COLO668 (cell line): ENCODE measurements at regions not wholly inside any gene's neighbourhood (a gene's known extent, or its start where the extent isn't known, plus 50 kb on each side); places are given as distances from the start of the nearest gene placed in this dataset.
"Not testable (repeated sequence)": the region's sequence is repeated elsewhere in the genome, so short reads cannot be mapped to it uniquely, and the experiment has no call there.

Experiments
- DNase-seq: peaks from one replicate; lab custom pipeline; 2025; ENCODE audit not compliant: unreplicated experiment; lab: John Stamatoyannopoulos, UW

GRCh38 chr9:24897826-24898225, 352.1 kb upstream of the IZUMO3 start:
- no peak for DNase-seq

GRCh38 chr9:24881361-24881760, 335.7 kb upstream of the IZUMO3 start:
- no peak for DNase-seq

- DNase-seq: no peak
These were observed 333.9 kb upstream of the IZUMO3 start for GRCh38 chr9:24879591-24879990.

GRCh38 chr9:24856601-24857000, 310.9 kb upstream of the IZUMO3 start:
- not testable (repeated sequence) for DNase-seq

- DNase-seq: no peak
These were observed 300.7 kb upstream of the IZUMO3 start for GRCh38 chr9:24846248-24846912.

GRCh38 chr9:24844217-24844616, 298.5 kb upstream of the IZUMO3 start:
- DNase-seq: no peak

- no peak for DNase-seq
These were observed 296.3 kb upstream of the IZUMO3 start for GRCh38 chr9:24841993-24842392.

- peak; percentile 4 for DNase-seq
These were observed 286.6 kb upstream of the IZUMO3 start for GRCh38 chr9:24832307-24832706.

- no peak for DNase-seq
These were observed 283.0 kb upstream of the IZUMO3 start for GRCh38 chr9:24828687-24829086.

GRCh38 chr9:24824607-24825006, 278.9 kb upstream of the IZUMO3 start:
- DNase-seq: no peak

GRCh38 chr9:24820196-24820595, 274.5 kb upstream of the IZUMO3 start:
- no peak for DNase-seq

- DNase-seq: no peak
These were observed 272.1 kb upstream of the IZUMO3 start for GRCh38 chr9:24817756-24818155.

- no peak for DNase-seq
These were observed 270.3 kb upstream of the IZUMO3 start for GRCh38 chr9:24816006-24816405.

- DNase-seq: no peak
These were observed 255.6 kb upstream of the IZUMO3 start for GRCh38 chr9:24801344-24801743.

- DNase-seq: no peak
These were observed 248.1 kb upstream of the IZUMO3 start for GRCh38 chr9:24793787-24794186.

- no peak for DNase-seq
These were observed 230.5 kb upstream of the IZUMO3 start for GRCh38 chr9:24776226-24776625.

GRCh38 chr9:24774199-24774598, 228.5 kb upstream of the IZUMO3 start:
- DNase-seq: not testable (repeated sequence)

GRCh38 chr9:24766081-24766480, 220.4 kb upstream of the IZUMO3 start:
- DNase-seq: no peak

- no peak for DNase-seq
These were observed 219.5 kb upstream of the IZUMO3 start for GRCh38 chr9:24765025-24765756.

- DNase-seq: no peak
These were observed 192.8 kb upstream of the IZUMO3 start for GRCh38 chr9:24738421-24738961.

GRCh38 chr9:24731754-24732153, 186.1 kb upstream of the IZUMO3 start:
- no peak for DNase-seq

- DNase-seq: no peak
These were observed 175.9 kb upstream of the IZUMO3 start for GRCh38 chr9:24721621-24722020.
